ENCODE measurements at regions not wholly inside any gene's neighbourhood (a gene's known extent, or its start where the extent isn't known, plus 50 kb on each side); places are given as distances from the start of the nearest gene placed in this dataset.
"Not testable (repeated sequence)": the region's sequence is repeated elsewhere in the genome, so short reads cannot be mapped to it uniquely, and the experiment has no call there.

- DNase-seq = no peak
Measured at GRCh38 chr6:168841609-168842278, 400.8 kb downstream of the SMOC2 start.

DNA sequence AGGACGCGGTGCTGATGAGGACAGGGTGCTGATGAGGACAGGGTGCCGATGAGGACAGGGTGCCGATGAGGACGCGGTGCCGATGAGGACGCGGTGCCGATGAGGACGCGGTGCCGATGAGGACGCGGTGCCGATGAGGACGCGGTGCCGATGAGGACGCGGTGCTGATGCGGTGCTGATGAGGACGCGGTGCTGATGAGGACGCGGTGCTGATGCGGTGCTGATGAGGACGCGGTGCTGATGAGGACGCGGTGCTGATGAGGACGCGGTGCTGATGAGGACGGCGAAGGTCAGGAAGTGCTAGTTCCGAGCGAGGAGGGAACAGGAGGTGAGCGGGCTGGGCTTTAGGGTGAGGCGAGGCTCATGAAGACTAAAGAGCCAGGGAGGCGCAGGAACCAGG, 399.9 kb downstream of the SMOC2 start:
- not testable (repeated sequence) for DNase-seq

DNA sequence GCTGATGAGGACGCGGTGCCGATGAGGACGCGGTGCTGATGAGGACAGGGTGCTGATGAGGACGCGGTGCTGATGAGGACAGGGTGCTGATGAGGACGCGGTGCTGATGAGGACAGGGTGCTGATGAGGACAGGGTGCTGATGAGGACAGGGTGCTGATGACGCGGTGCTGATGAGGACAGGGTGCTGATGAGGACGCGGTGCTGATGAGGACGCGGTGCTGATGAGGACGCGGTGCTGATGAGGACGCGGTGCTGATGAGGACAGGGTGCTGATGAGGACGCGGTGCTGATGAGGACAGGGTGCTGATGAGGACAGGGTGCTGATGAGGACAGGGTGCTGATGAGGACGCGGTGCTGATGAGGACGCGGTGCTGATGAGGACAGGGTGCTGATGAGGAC, 399.3 kb downstream of the SMOC2 start:
- not testable (repeated sequence) for DNase-seq

GRCh38 chr6:168838037-168838399, 397.0 kb downstream of the SMOC2 start:
- DNase-seq = peak; percentile 44 to 83

DNA sequence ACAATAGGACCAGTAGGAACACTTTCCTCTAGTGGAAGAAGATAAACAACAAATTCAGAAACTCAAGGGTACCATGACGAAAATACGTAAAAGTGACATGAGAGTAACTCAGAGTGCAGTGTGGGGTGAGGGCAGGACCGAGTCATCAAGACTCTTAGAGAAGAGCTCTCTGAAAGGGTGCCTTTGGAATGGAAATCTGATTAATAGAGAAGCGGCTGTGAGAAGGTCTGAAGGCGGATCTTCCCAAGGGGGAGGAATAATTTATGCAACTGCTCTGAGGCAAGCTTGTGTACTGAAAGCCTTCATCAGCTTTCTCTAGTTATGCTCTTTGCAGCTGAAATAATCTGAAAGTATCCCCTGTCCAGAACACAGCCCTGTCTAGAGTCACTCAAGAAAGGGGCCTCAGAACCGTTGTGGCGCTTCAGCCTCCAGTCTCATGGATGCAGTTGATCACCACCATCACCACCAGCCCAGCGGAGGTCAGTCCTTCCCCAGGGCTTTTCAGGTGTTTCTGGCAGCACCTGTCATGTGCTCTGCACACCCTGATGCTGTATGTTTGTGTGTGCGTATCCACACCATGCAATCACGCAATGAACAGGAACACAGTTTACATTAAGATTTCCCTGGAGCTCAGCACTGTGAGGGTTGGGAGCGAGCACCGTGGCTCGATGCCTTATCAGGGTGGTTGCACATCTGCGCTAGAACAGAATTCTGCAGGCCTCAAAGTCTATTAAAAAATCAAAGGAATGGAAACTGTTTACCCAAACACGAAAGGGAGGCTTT, 396.5 kb downstream of the SMOC2 start:
- DNase-seq = no peak

GRCh38 chr6:168835991-168836390, 395.0 kb downstream of the SMOC2 start:
- DNase-seq = no peak

GRCh38 chr6:168834801-168835200, 393.8 kb downstream of the SMOC2 start:
- no peak for DNase-seq

GRCh38 chr6:168834042-168834587, 393.1 kb downstream of the SMOC2 start:
- DNase-seq = no peak

DNA sequence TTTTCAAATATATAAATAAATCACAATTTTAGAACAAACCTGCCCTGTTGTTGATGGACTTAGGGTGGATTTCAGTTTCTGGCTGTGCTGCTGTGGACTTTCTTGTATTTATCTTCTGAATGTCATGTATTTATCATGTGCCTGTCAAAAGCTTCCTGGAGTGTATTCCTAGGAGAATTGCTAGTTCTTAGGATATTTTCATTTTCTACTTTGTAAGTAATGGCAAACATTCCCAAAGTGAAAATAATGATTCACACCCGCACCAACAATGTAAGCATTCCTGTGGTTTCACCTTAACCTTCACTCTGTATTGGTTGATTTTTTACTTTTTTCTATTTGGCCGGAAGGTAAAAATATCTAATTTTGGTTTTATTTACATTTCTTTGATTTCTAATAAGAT, 387.8 kb downstream of the SMOC2 start:
- no peak for DNase-seq

DNA sequence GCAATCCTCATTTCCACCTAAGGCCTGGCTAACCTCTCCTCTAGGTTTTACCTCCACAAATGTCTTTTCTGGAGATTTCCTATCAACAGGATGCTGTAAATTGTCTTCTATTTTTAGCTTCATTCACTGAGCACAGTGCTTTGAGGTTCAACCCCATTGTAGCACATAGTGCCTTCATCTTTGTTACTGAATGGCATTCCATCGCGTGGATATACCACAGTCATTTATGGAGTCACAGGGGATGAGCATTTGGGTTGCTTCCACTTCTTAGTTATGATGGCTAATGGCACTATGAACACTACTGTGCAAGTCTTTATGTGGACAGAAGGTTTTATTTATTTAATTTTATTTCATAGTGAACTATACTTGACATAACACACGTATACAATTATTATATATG, 387.1 kb downstream of the SMOC2 start:
- DNase-seq = no peak

DNA sequence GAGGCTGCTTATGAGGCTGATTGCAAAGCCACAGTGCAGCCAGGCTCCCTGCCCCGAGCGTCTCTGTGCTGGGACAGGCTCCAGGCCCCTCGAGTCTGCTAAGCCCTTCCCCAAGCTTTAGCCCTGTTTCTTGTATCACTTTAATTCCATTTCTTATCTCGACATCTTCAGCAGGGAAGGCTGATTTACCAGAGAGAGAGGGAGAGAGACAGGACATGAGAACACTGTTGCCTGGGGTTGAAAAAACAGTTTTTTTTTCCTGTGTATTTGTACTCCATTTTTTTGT, 386.5 kb downstream of the SMOC2 start:
- DNase-seq = no peak

DNA sequence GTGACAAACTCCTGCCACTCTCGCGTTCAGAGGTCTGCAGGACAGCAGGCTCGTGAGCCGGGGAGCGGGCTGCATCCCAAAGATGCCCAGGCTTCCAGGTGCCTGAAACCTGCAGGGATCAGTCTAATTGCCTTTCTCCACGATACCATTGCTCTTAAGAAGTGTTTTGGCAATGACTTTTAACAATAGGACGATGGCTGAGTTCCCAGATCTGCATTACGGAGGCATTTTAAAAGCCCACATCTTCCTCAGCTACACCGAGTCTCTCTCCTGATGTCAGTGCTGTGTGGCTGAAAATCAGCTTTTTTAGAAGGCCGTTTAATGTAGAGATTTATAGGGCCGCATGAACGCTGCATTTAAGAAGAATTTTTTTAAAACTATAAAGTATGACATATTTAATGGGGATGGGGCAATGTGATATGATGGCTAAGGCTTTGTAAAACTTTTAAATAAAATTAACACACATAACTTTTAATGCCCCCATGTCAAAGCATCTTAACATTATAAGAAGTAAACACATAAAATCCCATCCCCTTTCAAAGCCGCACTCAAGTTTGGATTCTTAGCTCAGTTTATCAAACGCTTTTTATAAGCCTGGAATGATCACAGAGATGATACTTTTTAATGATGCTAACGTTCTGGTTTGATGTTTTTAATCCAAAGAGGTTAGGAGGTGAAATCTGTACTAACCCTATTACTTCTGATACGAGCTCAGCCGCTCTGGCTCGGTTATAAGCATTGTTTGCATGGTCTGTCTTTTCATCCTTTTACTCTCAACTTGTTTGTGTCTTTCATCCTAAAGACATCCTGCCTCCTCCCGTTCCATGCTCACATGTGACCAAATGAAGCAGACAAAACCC, 386.0 kb downstream of the SMOC2 start:
- no peak for DNase-seq

DNA sequence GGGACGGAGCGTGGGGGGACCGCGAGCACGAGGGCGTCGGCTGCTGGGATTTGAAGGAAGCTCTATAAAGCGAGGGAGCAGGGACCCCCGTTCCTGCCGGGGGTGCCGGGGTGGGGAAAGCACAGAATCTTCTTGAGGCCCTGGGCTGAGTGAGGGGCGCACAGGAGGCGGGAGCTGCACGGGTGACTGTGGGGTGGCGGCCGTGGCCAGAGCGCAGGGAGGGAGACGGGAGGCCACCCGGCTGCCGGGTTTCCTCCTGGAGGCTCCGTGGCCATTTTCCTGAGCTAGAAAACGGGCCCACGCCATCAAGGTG, 385.1 kb downstream of the SMOC2 start:
- no peak for DNase-seq

GRCh38 chr6:168825226-168826077, 384.5 kb downstream of the SMOC2 start:
- DNase-seq = no peak

GRCh38 chr6:168823397-168824212, 382.6 kb downstream of the SMOC2 start:
- DNase-seq = no peak

DNA sequence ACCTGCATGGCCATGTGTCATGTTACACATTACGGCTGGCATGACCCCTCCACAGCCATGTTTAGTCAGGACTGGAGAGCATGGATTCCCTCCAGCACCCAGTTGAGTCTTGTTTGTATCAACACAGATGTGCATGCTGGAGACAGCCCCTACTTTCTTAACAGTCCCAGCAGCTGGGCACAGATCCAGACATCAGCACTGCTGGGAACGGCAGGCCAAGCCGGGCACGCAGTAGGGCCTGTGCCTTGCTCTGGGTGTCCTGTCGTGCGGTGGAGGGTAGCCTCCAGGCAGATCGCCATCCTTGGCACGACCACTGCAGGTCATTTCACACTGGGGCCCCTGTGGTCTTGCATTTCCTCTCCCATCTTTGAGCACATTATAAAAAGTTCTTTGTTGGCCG, 381.4 kb downstream of the SMOC2 start:
- DNase-seq = no peak

- DNase-seq = no peak
Measured at GRCh38 chr6:168819546-168819945, 378.6 kb downstream of the SMOC2 start.

DNA sequence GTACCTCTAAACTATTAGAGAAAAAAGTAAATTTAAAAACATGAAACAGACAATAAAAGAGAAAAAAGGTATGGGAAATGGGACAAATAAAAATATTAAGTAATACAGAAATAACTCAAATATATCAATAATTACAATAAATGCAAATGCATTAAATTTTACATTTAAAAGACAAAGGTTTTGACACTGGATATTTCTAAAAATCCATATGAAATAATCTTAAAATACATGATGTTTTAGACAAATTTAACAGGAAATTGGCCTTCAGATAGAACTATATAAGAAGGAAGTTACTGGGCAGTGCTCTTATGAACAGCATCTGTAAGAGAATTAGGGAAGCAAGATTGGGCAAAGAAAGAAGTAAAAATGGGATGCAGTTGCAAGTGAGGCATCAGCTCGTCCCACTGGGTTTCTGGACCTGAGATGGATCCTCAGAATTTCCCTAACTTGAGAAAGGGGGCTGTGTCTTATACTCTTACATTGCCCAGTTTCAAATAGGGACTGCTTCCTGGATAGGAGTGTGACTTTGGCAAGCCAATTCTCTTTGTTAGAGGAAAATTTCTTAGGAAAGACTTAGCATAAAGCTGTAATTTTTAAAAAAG, 376.7 kb downstream of the SMOC2 start:
- no peak for DNase-seq

DNA sequence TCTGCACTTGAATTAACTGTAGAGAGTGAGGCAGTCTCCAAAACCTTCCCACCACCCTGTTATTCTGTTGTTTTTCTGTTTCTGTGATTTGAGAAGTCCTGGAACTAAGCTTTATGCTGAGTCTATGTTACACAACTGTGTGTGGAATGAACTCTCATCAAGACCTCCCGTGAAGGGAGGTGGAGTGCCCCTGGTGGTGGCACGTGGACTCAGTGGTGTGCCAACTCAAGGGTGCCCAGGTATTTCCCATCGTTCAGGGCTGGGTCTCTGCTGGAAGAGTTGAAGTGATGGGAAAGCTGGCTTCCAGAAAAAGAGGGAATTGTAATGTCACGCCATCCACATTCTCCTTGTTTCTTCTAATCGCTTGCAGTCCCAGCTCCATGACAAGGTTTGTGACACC, 374.2 kb downstream of the SMOC2 start:
- DNase-seq = peak; percentile 7 to 23

DNA sequence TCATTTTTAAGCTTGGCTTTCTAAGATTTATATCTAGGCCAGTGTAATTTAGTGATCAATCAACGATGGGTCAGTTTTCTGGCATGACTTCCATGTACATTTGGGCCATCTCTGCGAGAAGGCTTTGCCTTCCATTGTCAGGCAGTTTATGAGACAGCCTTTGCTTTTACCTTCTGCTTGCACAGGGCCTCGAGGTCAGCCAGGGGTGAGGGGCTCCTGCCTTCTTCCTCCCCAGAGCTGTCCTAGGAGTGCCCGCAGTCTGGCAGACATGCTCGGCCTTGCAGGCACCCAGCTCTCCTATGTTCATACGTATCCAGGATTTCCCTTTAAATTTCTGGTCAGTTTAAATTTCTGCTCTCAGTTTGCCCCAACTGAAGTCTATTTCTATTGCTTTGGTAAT, 367.2 kb downstream of the SMOC2 start:
- DNase-seq = no peak

GRCh38 chr6:168804331-168804730, 363.3 kb downstream of the SMOC2 start:
- DNase-seq = no peak

DNA sequence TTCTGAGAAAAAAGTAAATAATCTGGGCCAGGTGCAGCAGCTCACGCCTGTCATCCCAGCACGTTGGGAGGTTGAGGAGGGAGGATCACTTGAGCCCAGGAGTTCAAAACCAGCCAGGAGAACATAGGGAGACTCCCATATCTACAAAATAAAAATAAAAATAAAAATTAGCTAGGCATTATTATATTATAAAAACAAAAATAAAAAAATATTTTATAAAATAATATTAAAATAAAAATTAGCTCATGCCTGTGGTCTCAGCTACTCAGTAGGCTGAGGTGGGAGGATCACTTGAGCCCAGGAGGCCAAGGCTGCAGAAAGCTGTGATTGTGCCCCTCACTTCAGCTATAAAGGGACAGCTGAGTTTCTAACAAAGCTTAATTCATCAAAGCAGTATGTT, 362.9 kb downstream of the SMOC2 start:
- DNase-seq = no peak

Data from NCI-H524 (cell line).